HepG2 (cell line): ENCODE measurements at regions not wholly inside any gene's neighbourhood (a gene's known extent, or its start where the extent isn't known, plus 50 kb on each side); places are given as distances from the start of the nearest gene placed in this dataset.

Source experiments
- ATAC-seq: fragments of 200-7000 bp; cut with Tn5 transposase; 3 replicates; pipeline ENCODE4 v1.9.1; 2020; ENCODE audit warnings: mild to moderate bottlenecking, moderate library complexity
- BruUV-seq: library from RNA; stranded (reverse); fragments of 400-500 nt; replicated peaks from 2 replicates; lab custom pipeline; 2021; lab: Mats Ljungman, UMichigan
- CTCF ChIA-PET: fragments of 300-600 bp; formaldehyde crosslinking; extraction: SDS; loops from one replicate; lab custom pipeline; 2021; ENCODE audit warnings: low total read pairs, inconsistent platforms, low intra/inter-chr PET ratio; lab: Yijun Ruan, JAX
- POLR2A ChIA-PET: fragments of 350-600 bp; sonication (Branson Sonifier 250); formaldehyde crosslinking; loops from one replicate; lab custom pipeline; 2020; ENCODE audit warnings: antibody characterized with exemption, inconsistent platforms; lab: Yijun Ruan, JAX
- DNase-seq: peaks from one replicate; pipeline ENCODE4 v3.0.0-alpha.2; 2015; ENCODE audit warnings: low spot score
- FAIRE-seq: peaks from 3 replicates; lab custom pipeline; 2011; peaks lifted over from hg19 to GRCh38; lab: Jason Lieb, UNC
- H2AFZ ChIP-seq: one replicate; pipeline ENCODE4 v1.6.1; 2011; ENCODE audit warnings: low read length, inconsistent platforms
- H3K27ac ChIP-seq: fragments of 300-600 bp; 3 replicates; pipeline ENCODE4 v1.8.0; 2011; ENCODE audit warnings: mixed run types, mild to moderate bottlenecking, mixed read lengths, low read length, inconsistent platforms; ENCODE audit not compliant: insufficient read depth; ENCODE audit errors: extremely low read length
- H3K27me3 ChIP-seq, 2 experiments: fragments of 200-600 bp in 1 of 2; 2 replicates in 1 of 2; 3 replicates in 1 of 2; pipeline versions ENCODE4 v1.6.0 to v1.8.0; 2011; ENCODE audit warnings: low read length in 2 of 2, mild to moderate bottlenecking in 2 of 2, moderate library complexity in 2 of 2, inconsistent platforms in 1 of 2; ENCODE audit not compliant: insufficient read depth in 2 of 2, control insufficient read depth in 1 of 2
- H3K36me3 ChIP-seq, 2 experiments: fragments of 200-600 bp in 1 of 2; replicated peaks in 1 of 2; 2 replicates in 1 of 2; 3 replicates in 1 of 2; pipeline versions ENCODE4 v1.5.1 to v1.8.0; 2011; ENCODE audit warnings: low read length in 2 of 2, inconsistent platforms in 1 of 2; ENCODE audit not compliant: insufficient read depth in 2 of 2, control insufficient read depth in 1 of 2
- H3K4me1 ChIP-seq: 2 replicates; pipeline ENCODE4 v1.5.1; 2012; ENCODE audit warnings: low read length, inconsistent platforms; ENCODE audit not compliant: insufficient read depth
- H3K4me2 ChIP-seq: 2 replicates; pipeline ENCODE4 v1.6.0; 2011; ENCODE audit warnings: low read depth, low read length, inconsistent platforms
- H3K4me3 ChIP-seq, 3 experiments: fragments of 200-600 bp in 1 of 3; sonication (generic), shearing (Covaris generic) in 1 of 3; replicated peaks in 1 of 3; 2 replicates each; pipeline ENCODE4 v1.5.1; 2011 to 2016; ENCODE audit warnings: low read length in 3 of 3, inconsistent platforms in 2 of 3, low read depth in 2 of 3, mild to moderate bottlenecking in 2 of 3, control low read depth in 1 of 3, mixed read lengths in 1 of 3; ENCODE audit not compliant: insufficient read depth in 1 of 3
- H3K79me2 ChIP-seq: one replicate; pipeline ENCODE4 v1.6.1; 2011; ENCODE audit warnings: low read length, inconsistent platforms; ENCODE audit not compliant: insufficient read depth
- H3K9ac ChIP-seq: 2 replicates; pipeline ENCODE4 v1.6.0; 2011; ENCODE audit warnings: mild to moderate bottlenecking, low read depth, low read length, inconsistent platforms; ENCODE audit not compliant: insufficient read depth
- H3K9me3 ChIP-seq: 2 replicates; pipeline ENCODE4 v1.5.1; 2012; ENCODE audit warnings: mild to moderate bottlenecking, low read length
- H4K20me1 ChIP-seq: 2 replicates; pipeline ENCODE4 v1.6.0; 2011; ENCODE audit warnings: inconsistent platforms, mild to moderate bottlenecking, low read length, moderate library complexity; ENCODE audit not compliant: insufficient read depth
- ARID3A ChIP-seq: IDR thresholded peaks from 2 replicates; pipeline ENCODE4 v1.6.1; 2012; ENCODE audit warnings: low read depth, low read length, improper control_type of control experiment
- CC2D1A ChIP-seq: sonication (generic); formaldehyde crosslinking; IDR thresholded peaks from 2 replicates; pipeline ENCODE4 v1.8.1; 2023; ENCODE audit warnings: mild to moderate bottlenecking, missing genetic modification reagents
- DRAP1 ChIP-seq: IDR thresholded peaks from 2 replicates; pipeline ENCODE4 v1.6.1; 2016; ENCODE audit warnings: missing genetic modification reagents, missing compliant biosample characterization
- HNRNPH1 ChIP-seq: fragments of 200-400 bp; formaldehyde crosslinking; optimal IDR thresholded peaks from 2 replicates; pipeline ENCODE3; 2017; ENCODE audit warnings: mild to moderate bottlenecking, low read depth, low read length
- MYC ChIP-seq: sonication (generic); formaldehyde crosslinking; IDR thresholded peaks from 2 replicates; pipeline ENCODE4 v1.9.0; 2021; ENCODE audit warnings: missing genetic modification reagents, borderline replicate concordance
- TAF1 ChIP-seq: sonication (generic); formaldehyde crosslinking; IDR thresholded peaks from 2 replicates; pipeline ENCODE4 v1.4.0; 2020; ENCODE audit warnings: missing genetic modification reagents
- TCF7 ChIP-seq: sonication (generic); IDR thresholded peaks from 2 replicates; pipeline ENCODE4 v1.6.1; 2016; ENCODE audit warnings: antibody characterized with exemption, low read depth
- ZBTB25 ChIP-seq: IDR thresholded peaks from 2 replicates; pipeline ENCODE4 v1.6.1; 2018; ENCODE audit warnings: missing genetic modification reagents
- ZKSCAN1 ChIP-seq: fragments of 150-350 bp; IDR thresholded peaks from 2 replicates; pipeline ENCODE4 v1.6.1; 2014; ENCODE audit warnings: low read length
- ZNF296 ChIP-seq: sonication (generic); formaldehyde crosslinking; conservative IDR thresholded peaks from 2 replicates; pipeline ENCODE4 v1.5.0; 2020; ENCODE audit warnings: mild to moderate bottlenecking, missing genetic modification reagents
- ZNF33A ChIP-seq: sonication (generic); formaldehyde crosslinking; IDR thresholded peaks from 2 replicates; pipeline ENCODE4 v1.5.1; 2020; ENCODE audit warnings: missing genetic modification reagents, mild to moderate bottlenecking, moderate library complexity, borderline replicate concordance
- ZNF496 ChIP-seq: sonication (generic); formaldehyde crosslinking; IDR thresholded peaks from 2 replicates; pipeline ENCODE4 v1.8.1; 2023; ENCODE audit warnings: mild to moderate bottlenecking, moderate library complexity, missing genetic modification reagents; ENCODE audit not compliant: insufficient replicate concordance
- ZNF737 ChIP-seq: sonication (generic); formaldehyde crosslinking; IDR thresholded peaks from 2 replicates; pipeline ENCODE4 v1.5.0; 2020; ENCODE audit warnings: missing genetic modification reagents, mild to moderate bottlenecking, borderline replicate concordance
- WGBS: methylation state at CpG from one replicate; pipeline ENCODE4 v1.1.6; 2017; ENCODE audit warnings: low lambda C conversion rate; 5-methylcytosine and 5-hydroxymethylcytosine counted together
- in situ Hi-C: cut with HindIII; loops from 2 replicates; pipeline ENCODE4 v1.10.0; 2017; ENCODE audit warnings: low pct_unique_long_range_greater_than_20kb; ENCODE audit not compliant: extremely low pct_ligation_motif_present
- intact Hi-C: fragments of 100-400 bp; cut with micrococcal nuclease; formaldehyde crosslinking; loops from one replicate; pipeline ENCODE4 v1.10.0; 2022; ENCODE audit not compliant: unreplicated experiment
- TF ChIP-seq, protein P1 (sequence below): sonication (generic); formaldehyde crosslinking; IDR thresholded peaks from 2 replicates; pipeline ENCODE4 v1.8.0; 2022; ENCODE audit warnings: missing genetic modification reagents, low read depth, mild to moderate bottlenecking, borderline replicate concordance
- TF ChIP-seq, protein P2 (sequence below): sonication (generic); formaldehyde crosslinking; IDR thresholded peaks from 2 replicates; pipeline ENCODE4 v1.5.0; 2020; ENCODE audit warnings: mild to moderate bottlenecking, missing genetic modification reagents, borderline replicate concordance

DNA sequence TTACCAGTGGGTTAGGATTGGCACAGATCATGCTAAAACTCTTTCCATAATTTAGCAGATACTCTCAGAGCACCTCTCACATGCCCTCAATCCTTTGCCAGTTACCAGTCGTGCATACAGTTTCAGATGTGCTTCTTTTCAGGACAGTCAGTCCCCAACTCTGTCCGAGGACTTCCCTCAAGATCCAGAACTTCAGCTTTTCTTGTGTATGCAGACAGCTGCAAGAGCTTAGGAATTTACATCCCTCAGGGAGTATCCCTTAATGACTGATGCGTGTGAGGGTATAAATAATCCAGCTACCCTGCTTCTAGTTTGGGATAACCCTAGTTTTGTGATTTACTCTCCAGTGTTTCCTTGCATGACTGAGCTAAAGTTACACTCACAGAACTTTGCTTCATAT is 393.0 kb upstream of the PLXNA2 start:
- no TSS peak for BruUV-seq
- Histone ChIP-seq H3K27ac (no peak overlapping the region), H3K27me3 (no peaks in the 10 kb centered on the region), H3K9ac (no peak overlapping the region), H3K4me1 (no peaks in the 10 kb centered on the region), H3K36me3 (no peaks in the 10 kb centered on the region), H3K79me2 (no peaks in the 10 kb centered on the region), H3K4me2 (no peak overlapping the region), H3K9me3 (no peaks in the 10 kb centered on the region), H4K20me1 (no peaks in the 10 kb centered on the region), H2AFZ (no peak overlapping the region), H3K4me3 (no peak overlapping the region)
- POLR2A ChIA-PET = no interaction called here
- no peak for FAIRE-seq
- in situ Hi-C loops (loop anchor here (25.0 kb wide), 1 partner anchor 625 kb away; no protein-coding TSS in a partner anchor), intact Hi-C loops (no loop called here)
- 0% methylated on average over 3 of the region's 3 CpGs for WGBS
- no peak for DNase-seq
- CTCF ChIA-PET = no interaction called here
- no peak for ATAC-seq
- TF ChIP-seq CC2D1A (CRISPR knock-in tag) (no peak), ZKSCAN1 (no peak), TAF1 (no peak), ZNF33A (CRISPR knock-in tag) (no peak), ZNF496 (CRISPR knock-in tag) (no peak), HNRNPH1 (no peak), ZNF296 (CRISPR knock-in tag) (no peak), ZNF737 (no peak), TCF7 (no peak), ZBTB25 (CRISPR knock-in tag) (no peak), DRAP1 (no peak), MYC (CRISPR knock-in tag) (no peak), ARID3A (no peak)
- TF ChIP-seq, protein P1, sequence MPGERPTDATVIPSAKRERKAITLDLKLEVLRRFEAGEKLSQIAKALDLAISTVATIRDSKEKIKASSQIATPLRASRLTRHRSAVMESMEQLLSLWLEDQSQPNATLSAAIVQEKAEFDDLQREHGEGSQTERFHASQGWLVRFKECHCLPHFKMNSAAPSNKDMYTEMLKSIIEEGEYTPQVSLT = no peak
- TF ChIP-seq, protein P2, sequence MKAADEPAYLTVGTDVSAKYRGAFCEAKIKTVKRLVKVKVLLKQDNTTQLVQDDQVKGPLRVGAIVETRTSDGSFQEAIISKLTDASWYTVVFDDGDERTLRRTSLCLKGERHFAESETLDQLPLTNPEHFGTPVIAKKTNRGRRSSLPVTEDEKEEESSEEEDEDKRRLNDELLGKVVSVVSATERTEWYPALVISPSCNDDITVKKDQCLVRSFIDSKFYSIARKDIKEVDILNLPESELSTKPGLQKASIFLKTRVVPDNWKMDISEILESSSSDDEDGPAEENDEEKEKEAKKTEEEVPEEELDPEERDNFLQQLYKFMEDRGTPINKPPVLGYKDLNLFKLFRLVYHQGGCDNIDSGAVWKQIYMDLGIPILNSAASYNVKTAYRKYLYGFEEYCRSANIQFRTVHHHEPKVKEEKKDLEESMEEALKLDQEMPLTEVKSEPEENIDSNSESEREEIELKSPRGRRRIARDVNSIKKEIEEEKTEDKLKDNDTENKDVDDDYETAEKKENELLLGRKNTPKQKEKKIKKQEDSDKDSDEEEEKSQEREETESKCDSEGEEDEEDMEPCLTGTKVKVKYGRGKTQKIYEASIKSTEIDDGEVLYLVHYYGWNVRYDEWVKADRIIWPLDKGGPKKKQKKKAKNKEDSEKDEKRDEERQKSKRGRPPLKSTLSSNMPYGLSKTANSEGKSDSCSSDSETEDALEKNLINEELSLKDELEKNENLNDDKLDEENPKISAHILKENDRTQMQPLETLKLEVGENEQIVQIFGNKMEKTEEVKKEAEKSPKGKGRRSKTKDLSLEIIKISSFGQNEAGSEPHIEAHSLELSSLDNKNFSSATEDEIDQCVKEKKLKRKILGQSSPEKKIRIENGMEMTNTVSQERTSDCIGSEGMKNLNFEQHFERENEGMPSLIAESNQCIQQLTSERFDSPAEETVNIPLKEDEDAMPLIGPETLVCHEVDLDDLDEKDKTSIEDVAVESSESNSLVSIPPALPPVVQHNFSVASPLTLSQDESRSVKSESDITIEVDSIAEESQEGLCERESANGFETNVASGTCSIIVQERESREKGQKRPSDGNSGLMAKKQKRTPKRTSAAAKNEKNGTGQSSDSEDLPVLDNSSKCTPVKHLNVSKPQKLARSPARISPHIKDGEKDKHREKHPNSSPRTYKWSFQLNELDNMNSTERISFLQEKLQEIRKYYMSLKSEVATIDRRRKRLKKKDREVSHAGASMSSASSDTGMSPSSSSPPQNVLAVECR (CRISPR knock-in tag) = no peak
